Colonic mucosa (tissue), 4 donors: ENCODE measurements at regions not wholly inside any gene's neighbourhood (a gene's known extent, or its start where the extent isn't known, plus 50 kb on each side); places are given as distances from the start of the nearest gene placed in this dataset.

ENCODE experiments used
- DNase-seq: peaks from one replicate; pipeline ENCODE4 v3.0.0-alpha.2; 2020
- H3K27ac ChIP-seq: fragments of 200-600 bp; one replicate; pipeline ENCODE4 v1.8.0; 2021
- H3K27me3 ChIP-seq: fragments of 200-600 bp; one replicate; pipeline ENCODE4 v1.8.0; 2021
- H3K36me3 ChIP-seq: fragments of 200-600 bp; one replicate; pipeline ENCODE4 v1.8.0; 2021
- H3K4me1 ChIP-seq: fragments of 200-600 bp; one replicate; pipeline ENCODE4 v1.8.0; 2021; ENCODE audit warnings: mild to moderate bottlenecking
- H3K4me3 ChIP-seq: fragments of 200-600 bp; one replicate; pipeline ENCODE4 v1.8.0; 2021
- H3K9ac ChIP-seq, 2 donors: one replicate each; pipeline ENCODE4 v1.7.0; 2013; ENCODE audit warnings: control low read depth in 2 of 2, low read depth in 2 of 2, low read length in 2 of 2
- H3K9me3 ChIP-seq: fragments of 200-600 bp; one replicate; pipeline ENCODE4 v1.8.0; 2021
- CTCF ChIP-seq: fragments of 200-600 bp; IDR thresholded peaks from one replicate; pipeline ENCODE4 v1.8.0; 2022; ENCODE audit warnings: antibody characterized with exemption, mild to moderate bottlenecking
- intact Hi-C: fragments of 100-400 bp; cut with DNase I; formaldehyde crosslinking; loops from one replicate; pipeline ENCODE4 v1.14.1; 2022
- donor health status: healthy.
- donor health status: DM: no; HTN: no; CAD: no.
- donor health status: DM: no; HTN: no; CAD: no.

DNA sequence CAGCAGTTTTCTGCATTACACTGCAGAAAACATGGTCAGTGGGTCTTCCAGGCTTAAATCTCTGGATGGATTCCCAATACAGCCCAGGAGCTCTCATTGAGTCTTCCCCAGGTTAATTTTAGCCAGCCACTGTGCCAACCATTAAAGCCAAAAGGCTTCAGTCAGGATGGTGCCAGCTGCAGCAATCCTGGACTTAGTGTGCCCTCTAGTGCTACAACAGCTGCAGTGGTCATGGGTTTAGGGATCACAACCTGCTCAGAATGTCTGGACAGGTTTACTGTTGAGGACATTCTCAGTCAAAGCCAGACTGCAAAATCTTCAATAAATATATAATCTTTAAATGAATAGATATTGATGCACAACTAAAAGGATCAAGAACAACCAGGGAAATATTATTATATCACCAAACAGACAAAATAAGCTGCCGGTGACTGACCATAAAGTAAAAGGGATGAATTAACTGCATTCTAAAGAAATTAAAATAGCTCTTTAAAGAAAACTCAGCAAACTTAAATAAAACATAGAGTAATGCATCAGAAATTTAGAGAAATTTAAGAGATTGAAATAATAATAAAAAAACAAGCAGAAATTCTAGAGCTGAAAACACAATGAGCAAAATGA, 639.9 kb downstream of the SPOCK3 start:
- Histone ChIP-seq H3K4me1 (no peaks in the 10 kb centered on the region), H3K9me3 (no peaks in the 10 kb centered on the region), H3K36me3 (no peaks in the 10 kb centered on the region), H3K27ac (no peak overlapping the region), H3K9ac (no peak overlapping the region), H3K4me3 (no peak overlapping the region), H3K27me3 (no peaks in the 10 kb centered on the region)
- intact Hi-C loops = loop anchor here (5.0 kb wide), 1 partner anchor 267 kb away; no protein-coding TSS in a partner anchor
- DNase-seq = peak; percentile 31
- TF ChIP-seq CTCF = peak; percentile 32

GRCh38 chr4:166600264-166600663, 634.0 kb downstream of the SPOCK3 start:
- H3K36me3 ChIP-seq = no peaks in the 10 kb centered on the region
- H3K9me3 ChIP-seq = no peaks in the 10 kb centered on the region
- no peak overlapping the region for H3K4me3 ChIP-seq
- H3K27ac ChIP-seq = no peak overlapping the region
- H3K9ac ChIP-seq = no peak overlapping the region
- TF ChIP-seq CTCF = no peak
- no peaks in the 10 kb centered on the region for H3K4me1 ChIP-seq
- intact Hi-C loops = no loop called here
- H3K27me3 ChIP-seq = no peaks in the 10 kb centered on the region
- DNase-seq = no peak

DNA sequence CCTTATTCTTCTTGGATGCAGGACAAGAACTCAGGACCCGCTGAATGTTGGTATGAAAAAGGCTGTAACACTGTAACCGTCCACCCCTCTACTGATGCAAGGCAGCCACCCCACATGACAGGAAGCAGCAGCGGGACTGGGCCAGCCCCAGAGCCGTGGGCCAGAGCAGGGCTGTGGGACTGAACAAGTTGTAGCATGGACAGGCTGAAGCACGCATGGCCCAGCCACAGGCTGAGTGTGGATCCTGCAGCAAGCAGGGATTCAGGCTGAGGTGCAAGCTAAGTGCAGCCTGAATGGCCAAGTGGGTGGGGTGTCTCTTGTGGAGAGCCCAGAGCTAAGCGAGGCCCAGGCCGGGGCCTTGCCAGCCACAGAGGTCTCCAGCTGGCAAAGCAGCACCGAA, 632.2 kb downstream of the SPOCK3 start:
- Histone ChIP-seq H3K9me3 (no peaks in the 10 kb centered on the region), H3K27ac (no peak overlapping the region), H3K36me3 (no peaks in the 10 kb centered on the region), H3K4me1 (no peaks in the 10 kb centered on the region), H3K4me3 (no peak overlapping the region), H3K27me3 (no peaks in the 10 kb centered on the region), H3K9ac (no peak overlapping the region)
- no peak for DNase-seq
- no peak for TF ChIP-seq CTCF
- intact Hi-C loops = no loop called here

GRCh38 chr4:166622425-166622977, 611.8 kb downstream of the SPOCK3 start:
- no peak overlapping the region for H3K27ac ChIP-seq
- intact Hi-C loops = no loop called here
- H3K9ac ChIP-seq = no peak overlapping the region
- no peaks in the 10 kb centered on the region for H3K4me1 ChIP-seq
- no peaks in the 10 kb centered on the region for H3K36me3 ChIP-seq
- no peak for TF ChIP-seq CTCF
- no peaks in the 10 kb centered on the region for H3K27me3 ChIP-seq
- no peaks in the 10 kb centered on the region for H3K9me3 ChIP-seq
- H3K4me3 ChIP-seq = no peak overlapping the region
- DNase-seq = no peak

DNA sequence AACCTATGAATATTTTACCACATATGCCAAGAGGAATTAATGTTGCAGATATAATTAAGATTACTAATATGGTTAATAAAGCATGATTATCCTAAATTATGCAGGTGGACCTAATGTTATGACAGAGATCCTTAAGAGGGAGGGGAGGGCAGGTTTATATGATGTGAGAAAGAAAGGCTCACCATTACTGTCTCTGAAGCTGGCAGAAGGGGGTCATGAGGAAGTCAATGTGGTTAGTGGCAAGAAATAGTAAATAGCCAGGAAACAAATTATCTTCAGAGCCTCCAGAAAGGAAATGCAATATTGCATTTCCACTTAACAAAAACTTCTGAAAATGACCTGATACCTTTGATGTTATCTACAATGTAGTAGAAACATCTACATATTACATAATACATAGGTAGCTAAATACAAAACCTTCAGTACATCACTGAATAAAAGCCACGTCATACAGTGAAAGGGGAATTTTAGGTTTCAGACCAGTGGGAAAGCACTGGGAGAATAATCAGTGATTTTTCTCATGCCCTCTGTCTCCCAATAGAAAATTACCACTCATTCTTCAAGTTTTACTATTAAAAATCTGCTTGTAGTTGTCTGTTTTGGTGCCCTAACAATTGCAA, 609.2 kb downstream of the SPOCK3 start:
- no peaks in the 10 kb centered on the region for H3K4me1 ChIP-seq
- no peaks in the 10 kb centered on the region for H3K27me3 ChIP-seq
- no peak overlapping the region for H3K27ac ChIP-seq
- no peak for TF ChIP-seq CTCF
- H3K4me3 ChIP-seq = no peak overlapping the region
- H3K36me3 ChIP-seq = no peaks in the 10 kb centered on the region
- DNase-seq = no peak
- H3K9me3 ChIP-seq = no peaks in the 10 kb centered on the region
- H3K9ac ChIP-seq = no peak overlapping the region
- intact Hi-C loops = no loop called here
